ENCODE measurements at regions not wholly inside any gene's neighbourhood (a gene's known extent, or its start where the extent isn't known, plus 50 kb on each side); places are given as distances from the start of the nearest gene placed in this dataset.

DNA sequence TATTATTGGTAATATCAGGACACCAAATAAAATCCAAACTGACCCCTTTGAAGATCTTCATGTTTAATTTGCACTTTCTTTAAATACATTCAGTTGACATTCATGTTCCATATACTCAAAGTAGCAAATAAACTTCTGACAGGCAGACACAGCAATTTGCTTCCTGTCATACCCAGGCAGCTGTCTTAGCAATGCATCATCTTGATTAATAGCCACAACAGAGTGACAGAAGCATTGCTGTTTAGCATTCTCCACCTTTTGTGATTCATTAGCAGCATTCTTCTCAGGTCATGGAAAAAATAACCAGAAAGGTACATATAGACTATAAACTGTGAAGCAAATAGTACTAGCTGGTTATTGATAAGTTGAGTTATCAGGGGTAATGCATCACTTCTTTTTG, 366.8 kb downstream of the CYLC2 start:
- TF ChIP-seq, protein P1, sequence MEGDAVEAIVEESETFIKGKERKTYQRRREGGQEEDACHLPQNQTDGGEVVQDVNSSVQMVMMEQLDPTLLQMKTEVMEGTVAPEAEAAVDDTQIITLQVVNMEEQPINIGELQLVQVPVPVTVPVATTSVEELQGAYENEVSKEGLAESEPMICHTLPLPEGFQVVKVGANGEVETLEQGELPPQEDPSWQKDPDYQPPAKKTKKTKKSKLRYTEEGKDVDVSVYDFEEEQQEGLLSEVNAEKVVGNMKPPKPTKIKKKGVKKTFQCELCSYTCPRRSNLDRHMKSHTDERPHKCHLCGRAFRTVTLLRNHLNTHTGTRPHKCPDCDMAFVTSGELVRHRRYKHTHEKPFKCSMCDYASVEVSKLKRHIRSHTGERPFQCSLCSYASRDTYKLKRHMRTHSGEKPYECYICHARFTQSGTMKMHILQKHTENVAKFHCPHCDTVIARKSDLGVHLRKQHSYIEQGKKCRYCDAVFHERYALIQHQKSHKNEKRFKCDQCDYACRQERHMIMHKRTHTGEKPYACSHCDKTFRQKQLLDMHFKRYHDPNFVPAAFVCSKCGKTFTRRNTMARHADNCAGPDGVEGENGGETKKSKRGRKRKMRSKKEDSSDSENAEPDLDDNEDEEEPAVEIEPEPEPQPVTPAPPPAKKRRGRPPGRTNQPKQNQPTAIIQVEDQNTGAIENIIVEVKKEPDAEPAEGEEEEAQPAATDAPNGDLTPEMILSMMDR (conservative IDR thresholded peaks at IDR 0.05), result no peak
- no peak for TF ChIP-seq EZH2 (IDR thresholded peaks at IDR 0.05; ENCODE audit: low read depth)

Measured in PC-9 (cell line).